ENCODE measurements at regions not wholly inside any gene's neighbourhood (a gene's known extent, or its start where the extent isn't known, plus 50 kb on each side); places are given as distances from the start of the nearest gene placed in this dataset.

GRCh38 chr2:7203056-7203467 is 285.9 kb downstream of the RNF144A start:
- DNase-seq: peak; percentile 40 to 66 (median 44)
- no peak overlapping the region for H3K27ac ChIP-seq
- H3K4me3 ChIP-seq: no peak overlapping the region
- no peaks in the 10 kb centered on the region for H3K36me3 ChIP-seq (replicated peaks in 1 of 2)
- WGBS, 4 donors: 2 to 7% (median 3%) methylated on average over 4 of the region's 4 CpGs
- intact Hi-C loops (cut with DNase I): no loop called here
- H3K9me3 ChIP-seq (replicated peaks in 1 of 3): no peaks in the 10 kb centered on the region
- H3K27me3 ChIP-seq: no peaks in the 10 kb centered on the region
- no peaks in the 10 kb centered on the region for H3K4me1 ChIP-seq (replicated peaks in 1 of 2)
- TF ChIP-seq CTCF (IDR thresholded peaks at IDR 0.05): peak; percentile 64 to 92 (median 72)
- no peak for TF ChIP-seq POLR2A (IDR thresholded peaks at IDR 0.05)

GRCh38 chr2:7205151-7205830 is 288.1 kb downstream of the RNF144A start:
- 84 to 93% (median 89%) methylated on average over 9 of the region's 9 CpGs for WGBS, 4 donors
- Histone ChIP-seq H3K36me3 (replicated peaks in 1 of 2) (no peaks in the 10 kb centered on the region), H3K9me3 (replicated peaks in 1 of 3) (no peaks in the 10 kb centered on the region), H3K27ac (no peak overlapping the region), H3K4me1 (replicated peaks in 1 of 2) (no peaks in the 10 kb centered on the region), H3K27me3 (no peaks in the 10 kb centered on the region), H3K4me3 (no peak overlapping the region)
- intact Hi-C loops (cut with DNase I): no loop called here
- TF ChIP-seq CTCF (IDR thresholded peaks at IDR 0.05): no peak
- no peak for DNase-seq

GRCh38 chr2:7206111-7206810 is 289.0 kb downstream of the RNF144A start:
- Histone ChIP-seq H3K27me3 (no peaks in the 10 kb centered on the region), H3K4me1 (replicated peaks in 1 of 2) (no peaks in the 10 kb centered on the region), H3K9me3 (replicated peaks in 1 of 3) (no peaks in the 10 kb centered on the region), H3K27ac (no peak overlapping the region), H3K4me3 (no peak overlapping the region), H3K36me3 (replicated peaks in 1 of 2) (no peaks in the 10 kb centered on the region)
- 84 to 89% (median 86%) methylated on average over 10 of the region's 10 CpGs for WGBS, 4 donors
- intact Hi-C loops (cut with DNase I): no loop called here
- no peak for TF ChIP-seq POLR2A (IDR thresholded peaks at IDR 0.05)
- no peak for TF ChIP-seq CTCF (IDR thresholded peaks at IDR 0.05)
- DNase-seq: no peak

- H3K9me3 ChIP-seq (replicated peaks in 1 of 3): no peaks in the 10 kb centered on the region
- no peak overlapping the region for H3K4me3 ChIP-seq
- TF ChIP-seq CTCF (IDR thresholded peaks at IDR 0.05) (no peak), POLR2A (IDR thresholded peaks at IDR 0.05) (no peak)
- no peak for DNase-seq
- no peaks in the 10 kb centered on the region for H3K4me1 ChIP-seq (replicated peaks in 1 of 2)
- H3K27me3 ChIP-seq: no peaks in the 10 kb centered on the region
- 88 to 93% (median 92%) methylated on average over 7 of the region's 7 CpGs for WGBS, 4 donors
- intact Hi-C loops (cut with DNase I): no loop called here
- H3K27ac ChIP-seq: no peak overlapping the region
- no peaks in the 10 kb centered on the region for H3K36me3 ChIP-seq (replicated peaks in 1 of 2)
Measured at GRCh38 chr2:7207631-7208030, 290.4 kb downstream of the RNF144A start.

All from adrenal gland (tissue), 9 donors.